Left kidney (tissue), 1 donor: ENCODE measurements at regions not wholly inside any gene's neighbourhood (a gene's known extent, or its start where the extent isn't known, plus 50 kb on each side); places are given as distances from the start of the nearest gene placed in this dataset.
"Not testable (repeated sequence)": the region's sequence is repeated elsewhere in the genome, so short reads cannot be mapped to it uniquely, and the experiment has no call there.

Experiments used
- DNase-seq: peaks from one replicate; pipeline ENCODE4 v3.0.0-alpha.2; 2013

- DNase-seq, result no peak
Measured at GRCh38 chr11:15300341-15300740, 185.6 kb downstream of the INSC start.

- DNase-seq, result no peak
Measured at GRCh38 chr11:15307619-15308024, 192.9 kb downstream of the INSC start.

GRCh38 chr11:15308840-15309239 lies 194.1 kb downstream of the INSC start:
- DNase-seq, result no peak

- no peak for DNase-seq
Measured at GRCh38 chr11:15309296-15309695, 194.6 kb downstream of the INSC start.

GRCh38 chr11:15313862-15314261 lies 199.1 kb downstream of the INSC start:
- no peak for DNase-seq

- DNase-seq, result no peak
Measured at GRCh38 chr11:15318814-15319213, 204.1 kb downstream of the INSC start.

- no peak for DNase-seq
Measured at GRCh38 chr11:15326520-15326919, 211.8 kb downstream of the INSC start.

GRCh38 chr11:15327786-15328231 lies 213.1 kb downstream of the INSC start:
- peak; percentile 75 for DNase-seq

- DNase-seq, result no peak
Measured at GRCh38 chr11:15333407-15333806, 218.7 kb downstream of the INSC start.

GRCh38 chr11:15334766-15335165 lies 220.0 kb downstream of the INSC start:
- DNase-seq, result no peak

GRCh38 chr11:15336021-15336420 lies 221.3 kb downstream of the INSC start:
- no peak for DNase-seq

GRCh38 chr11:15339302-15339701 lies 224.6 kb downstream of the INSC start:
- no peak for DNase-seq

- no peak for DNase-seq
Measured at GRCh38 chr11:15341587-15341986, 226.9 kb downstream of the INSC start.

- no peak for DNase-seq
Measured at GRCh38 chr11:15342163-15342562, 227.4 kb downstream of the INSC start.

GRCh38 chr11:15346907-15347306 lies 232.2 kb downstream of the INSC start:
- no peak for DNase-seq

- no peak for DNase-seq
Measured at GRCh38 chr11:15347969-15348734, 233.4 kb downstream of the INSC start.

GRCh38 chr11:15349413-15349812 lies 234.7 kb downstream of the INSC start:
- no peak for DNase-seq

- DNase-seq, result no peak
Measured at GRCh38 chr11:15361316-15361715, 246.6 kb downstream of the INSC start.

GRCh38 chr11:15365286-15365685 lies 250.6 kb downstream of the INSC start:
- DNase-seq, result not testable (repeated sequence)

GRCh38 chr11:15367695-15368094 lies 253.0 kb downstream of the INSC start:
- DNase-seq, result no peak

GRCh38 chr11:15370495-15371147 lies 255.9 kb downstream of the INSC start:
- no peak for DNase-seq

- no peak for DNase-seq
Measured at GRCh38 chr11:15371533-15371932, 256.8 kb downstream of the INSC start.

GRCh38 chr11:15374418-15374817 lies 259.7 kb downstream of the INSC start:
- no peak for DNase-seq

- DNase-seq, result no peak
Measured at GRCh38 chr11:15378941-15379340, 264.2 kb downstream of the INSC start.
